Neuronal stem cell (in vitro differentiated cells): ENCODE measurements at regions not wholly inside any gene's neighbourhood (a gene's known extent, or its start where the extent isn't known, plus 50 kb on each side); places are given as distances from the start of the nearest gene placed in this dataset.

Source experiments
- DNase-seq: peaks from one replicate; pipeline ENCODE4 v3.0.0-alpha.2; 2013; ENCODE audit warnings: low spot score
- H2AFZ ChIP-seq: one replicate; pipeline ENCODE4 v1.6.1; 2013; ENCODE audit warnings: mild to moderate bottlenecking, low read length, inconsistent platforms
- H2AK5ac ChIP-seq: 2 replicates; pipeline ENCODE4 v1.6.1; 2013; ENCODE audit warnings: low read depth, mild to moderate bottlenecking, inconsistent platforms, low read length, moderate library complexity, mixed read lengths
- H2BK120ac ChIP-seq: 2 replicates; pipeline ENCODE4 v1.6.1; 2013; ENCODE audit warnings: low read depth, mild to moderate bottlenecking, inconsistent platforms, low read length, moderate library complexity, mixed read lengths
- H2BK12ac ChIP-seq: one replicate; pipeline ENCODE4 v1.6.1; 2013; ENCODE audit warnings: low read length, inconsistent platforms
- H2BK15ac ChIP-seq: 2 replicates; pipeline ENCODE4 v1.6.1; 2013; ENCODE audit warnings: mild to moderate bottlenecking, low read length, inconsistent platforms, mixed read lengths
- H2BK5ac ChIP-seq: one replicate; pipeline ENCODE4 v1.6.1; 2013; ENCODE audit warnings: inconsistent platforms, mild to moderate bottlenecking, low read length, moderate library complexity
- H3K14ac ChIP-seq: one replicate; pipeline ENCODE4 v1.6.1; 2013; ENCODE audit warnings: low read length, inconsistent platforms
- H3K18ac ChIP-seq: 2 replicates; pipeline ENCODE4 v1.6.1; 2013; ENCODE audit warnings: low read length, inconsistent platforms
- H3K23ac ChIP-seq: 2 replicates; pipeline ENCODE4 v1.6.1; 2013; ENCODE audit warnings: low read depth, mild to moderate bottlenecking, mixed read lengths, low read length, inconsistent platforms; ENCODE audit not compliant: poor library complexity
- H3K27ac ChIP-seq: replicated peaks from 3 replicates; pipeline ENCODE4 v1.5.1; 2013; ENCODE audit warnings: low read length, inconsistent platforms
- H3K27me3 ChIP-seq, 3 experiments: 2 replicates each; pipeline ENCODE4 v1.6.1; 2013; ENCODE audit warnings: low read length in 3 of 3, mild to moderate bottlenecking in 2 of 3, inconsistent platforms in 1 of 3, low read depth in 1 of 3, mixed read lengths in 1 of 3, moderate library complexity in 1 of 3; ENCODE audit not compliant: control insufficient read depth in 3 of 3, insufficient read depth in 3 of 3
- H3K36me3 ChIP-seq, 2 donors: replicated peaks in 1 of 2; 2 replicates each; pipeline ENCODE4 v1.6.1; 2013; ENCODE audit warnings: low read length in 2 of 2; ENCODE audit not compliant: control insufficient read depth in 2 of 2, insufficient read depth in 2 of 2
- H3K4ac ChIP-seq: 2 replicates; pipeline ENCODE4 v1.6.1; 2013; ENCODE audit warnings: inconsistent platforms, mild to moderate bottlenecking, low read length, moderate library complexity
- H3K4me1 ChIP-seq, 2 donors: 1 replicate in 1 of 2; 2 replicates in 1 of 2; pipeline ENCODE4 v1.6.1; 2013; ENCODE audit warnings: low read length in 2 of 2, low read depth in 1 of 2; ENCODE audit not compliant: control insufficient read depth in 2 of 2, insufficient read depth in 1 of 2
- H3K4me2 ChIP-seq: one replicate; pipeline ENCODE4 v1.6.1; 2013; ENCODE audit warnings: mild to moderate bottlenecking, low read length, inconsistent platforms; ENCODE audit not compliant: insufficient read depth, poor library complexity, severe bottlenecking
- H3K4me3 ChIP-seq, 2 donors: 2 replicates each; pipeline ENCODE4 v1.5.1; 2013; ENCODE audit warnings: low read length in 2 of 2, mild to moderate bottlenecking in 2 of 2, inconsistent platforms in 1 of 2, moderate library complexity in 1 of 2
- H3K79me1 ChIP-seq: one replicate; pipeline ENCODE4 v1.6.1; 2013; ENCODE audit warnings: low read depth, mild to moderate bottlenecking, inconsistent platforms, low read length, moderate library complexity
- H3K9ac ChIP-seq: one replicate; pipeline ENCODE4 v1.6.1; 2013; ENCODE audit warnings: mild to moderate bottlenecking, low read depth, low read length, inconsistent platforms; ENCODE audit not compliant: poor library complexity
- H3K9me3 ChIP-seq, 2 donors: replicated peaks in 1 of 2; 2 replicates each; pipeline versions ENCODE3 to v1.6.1; 2013; ENCODE audit warnings: low read length in 2 of 2, mild to moderate bottlenecking in 2 of 2, inconsistent platforms in 1 of 2, low read depth in 1 of 2, mixed read lengths in 1 of 2, moderate library complexity in 1 of 2; ENCODE audit not compliant: control insufficient read depth in 2 of 2, insufficient read depth in 1 of 2
- H4K8ac ChIP-seq: one replicate; pipeline ENCODE4 v1.6.1; 2013; ENCODE audit warnings: low read depth, mild to moderate bottlenecking, inconsistent platforms, low read length, moderate library complexity
- H4K91ac ChIP-seq: one replicate; pipeline ENCODE4 v1.6.1; 2013; ENCODE audit warnings: low read length, low read depth, mild to moderate bottlenecking, inconsistent platforms; ENCODE audit not compliant: poor library complexity
- WGBS, 2 donors: extraction: QIAGEN DNeasy Blood & Tissue Kit; methylation state at CpG; one replicate each; pipeline ENCODE4 v1.1.7; 2013; ENCODE audit warnings: missing lambda C conversion rate in 2 of 2, mixed read lengths in 1 of 2; ENCODE audit not compliant: insufficient read length in 2 of 2, insufficient replicate concordance in 1 of 2; ENCODE audit errors: extremely low coverage in 2 of 2; 5-methylcytosine and 5-hydroxymethylcytosine counted together

GRCh38 chr13:62583466-62583865 is 1167.8 kb upstream of the PCDH20 start:
- Histone ChIP-seq H3K79me1 (no peaks in the 10 kb centered on the region), H4K91ac (no peak overlapping the region), H2BK12ac (no peak overlapping the region), H2AFZ (no peak overlapping the region), H3K36me3 (no peaks in the 10 kb centered on the region), H4K8ac (no peak overlapping the region), H3K4ac (no peak overlapping the region), H2BK5ac (no peak overlapping the region), H2AK5ac (no peak overlapping the region), H3K14ac (no peak overlapping the region), H3K4me1 (no peaks in the 10 kb centered on the region), H2BK15ac (no peak overlapping the region), H3K27me3 (no peaks in the 10 kb centered on the region), H2BK120ac (no peak overlapping the region), H3K23ac (no peak overlapping the region), H3K18ac (no peak overlapping the region), H3K4me2 (no peak overlapping the region), H3K4me3 (no peak overlapping the region), H3K9ac (no peak overlapping the region), H3K27ac (no peak overlapping the region), H3K9me3 (no peaks in the 10 kb centered on the region)
- DNase-seq: no peak
- no CpG with 5 or more reads among the region's 2 CpGs for WGBS, 2 donors

GRCh38 chr13:62578402-62578801 is 1162.8 kb upstream of the PCDH20 start:
- Histone ChIP-seq H3K4me2 (no peak overlapping the region), H2BK120ac (no peak overlapping the region), H3K36me3 (no peaks in the 10 kb centered on the region), H2BK12ac (no peak overlapping the region), H3K9me3 (no peaks in the 10 kb centered on the region), H3K14ac (no peak overlapping the region), H4K91ac (no peak overlapping the region), H2AK5ac (no peak overlapping the region), H3K27me3 (no peaks in the 10 kb centered on the region), H4K8ac (no peak overlapping the region), H2AFZ (no peak overlapping the region), H3K4ac (no peak overlapping the region), H3K4me3 (no peak overlapping the region), H3K79me1 (no peaks in the 10 kb centered on the region), H3K4me1 (no peaks in the 10 kb centered on the region), H3K18ac (no peak overlapping the region), H2BK15ac (no peak overlapping the region), H3K9ac (no peak overlapping the region), H3K23ac (no peak overlapping the region), H3K27ac (no peak overlapping the region), H2BK5ac (no peak overlapping the region)
- no peak for DNase-seq

GRCh38 chr13:62564770-62565169 is 1149.1 kb upstream of the PCDH20 start:
- WGBS, 2 donors: 100% methylated on average over 2 of the region's 3 CpGs; no CpG with 5 or more reads in 1 of the 2 donors
- H3K27me3 ChIP-seq: no peaks in the 10 kb centered on the region
- H2AFZ ChIP-seq: no peak overlapping the region
- H3K14ac ChIP-seq: no peak overlapping the region
- no peaks in the 10 kb centered on the region for H3K4me1 ChIP-seq
- no peak overlapping the region for H2AK5ac ChIP-seq
- no peaks in the 10 kb centered on the region for H3K36me3 ChIP-seq
- H2BK12ac ChIP-seq: no peak overlapping the region
- no peak overlapping the region for H4K8ac ChIP-seq
- H3K4me3 ChIP-seq: no peak overlapping the region
- no peak overlapping the region for H2BK15ac ChIP-seq
- no peak overlapping the region for H3K4me2 ChIP-seq
- DNase-seq: no peak
- H3K79me1 ChIP-seq: no peaks in the 10 kb centered on the region
- H3K9me3 ChIP-seq: no peaks in the 10 kb centered on the region
- H3K23ac ChIP-seq: no peak overlapping the region
- H3K18ac ChIP-seq: no peak overlapping the region
- no peak overlapping the region for H3K27ac ChIP-seq
- H2BK5ac ChIP-seq: no peak overlapping the region
- no peak overlapping the region for H3K9ac ChIP-seq
- no peak overlapping the region for H3K4ac ChIP-seq
- H2BK120ac ChIP-seq: no peak overlapping the region
- H4K91ac ChIP-seq: no peak overlapping the region

GRCh38 chr13:62563251-62563650 is 1147.6 kb upstream of the PCDH20 start:
- no peak overlapping the region for H3K9ac ChIP-seq
- H3K4ac ChIP-seq: no peak overlapping the region
- WGBS, 2 donors: no CpG with 5 or more reads among the region's 1 CpG
- H2BK5ac ChIP-seq: no peak overlapping the region
- no peaks in the 10 kb centered on the region for H3K9me3 ChIP-seq
- no peak overlapping the region for H2BK12ac ChIP-seq
- no peaks in the 10 kb centered on the region for H3K27me3 ChIP-seq
- no peak overlapping the region for H3K27ac ChIP-seq
- no peak overlapping the region for H4K8ac ChIP-seq
- no peak overlapping the region for H2BK15ac ChIP-seq
- no peak for DNase-seq
- H3K23ac ChIP-seq: no peak overlapping the region
- no peak overlapping the region for H3K4me2 ChIP-seq
- H4K91ac ChIP-seq: no peak overlapping the region
- H2AFZ ChIP-seq: no peak overlapping the region
- no peaks in the 10 kb centered on the region for H3K36me3 ChIP-seq
- H3K14ac ChIP-seq: no peak overlapping the region
- H3K4me1 ChIP-seq: no peaks in the 10 kb centered on the region
- no peak overlapping the region for H2BK120ac ChIP-seq
- H2AK5ac ChIP-seq: no peak overlapping the region
- H3K18ac ChIP-seq: no peak overlapping the region
- no peak overlapping the region for H3K4me3 ChIP-seq
- H3K79me1 ChIP-seq: no peaks in the 10 kb centered on the region
